ENCODE measurements at regions not wholly inside any gene's neighbourhood (a gene's known extent, or its start where the extent isn't known, plus 50 kb on each side); places are given as distances from the start of the nearest gene placed in this dataset.

GRCh38 chr20:12644461-12644860 is 364.3 kb upstream of the SPTLC3 start (continued):
- no peak for TF ChIP-seq CHD7 (IDR thresholded peaks at IDR 0.05; ENCODE audit: insufficient replicate concordance, low read length)

Data from H1 (cell line).